Mesodermal cell (in vitro differentiated cells): ENCODE measurements at regions not wholly inside any gene's neighbourhood (a gene's known extent, or its start where the extent isn't known, plus 50 kb on each side); places are given as distances from the start of the nearest gene placed in this dataset.

Experiments used
- H3K27ac ChIP-seq: 2 replicates; pipeline ENCODE4 v1.7.0; 2013; ENCODE audit warnings: mild to moderate bottlenecking, low read depth, low read length, moderate library complexity; ENCODE audit not compliant: severe bottlenecking
- H3K36me3 ChIP-seq: 2 replicates; pipeline ENCODE4 v1.7.1; 2013; ENCODE audit warnings: mild to moderate bottlenecking, low read length, moderate library complexity; ENCODE audit not compliant: control insufficient read depth, insufficient read depth
- H3K4me1 ChIP-seq: one replicate; pipeline ENCODE4 v1.7.1; 2013; ENCODE audit warnings: mild to moderate bottlenecking, low read length; ENCODE audit not compliant: insufficient read depth, control insufficient read depth, poor library complexity, severe bottlenecking
- H3K4me3 ChIP-seq: 2 replicates; pipeline ENCODE4 v1.7.0; 2013; ENCODE audit warnings: low read length, control low read depth, mild to moderate bottlenecking; ENCODE audit not compliant: insufficient read depth, poor library complexity, severe bottlenecking; ENCODE audit errors: extremely low read depth
- H3K9me3 ChIP-seq: 2 replicates; pipeline ENCODE4 v1.7.1; 2013; ENCODE audit warnings: mild to moderate bottlenecking, low read length, moderate library complexity; ENCODE audit not compliant: control insufficient read depth
- WGBS, 2 experiments: methylation state at CpG; one replicate each; pipeline ENCODE4 v1.1.5; 2013; ENCODE audit warnings: missing lambda C conversion rate in 2 of 2; ENCODE audit not compliant: insufficient coverage in 2 of 2; 5-methylcytosine and 5-hydroxymethylcytosine counted together

DNA sequence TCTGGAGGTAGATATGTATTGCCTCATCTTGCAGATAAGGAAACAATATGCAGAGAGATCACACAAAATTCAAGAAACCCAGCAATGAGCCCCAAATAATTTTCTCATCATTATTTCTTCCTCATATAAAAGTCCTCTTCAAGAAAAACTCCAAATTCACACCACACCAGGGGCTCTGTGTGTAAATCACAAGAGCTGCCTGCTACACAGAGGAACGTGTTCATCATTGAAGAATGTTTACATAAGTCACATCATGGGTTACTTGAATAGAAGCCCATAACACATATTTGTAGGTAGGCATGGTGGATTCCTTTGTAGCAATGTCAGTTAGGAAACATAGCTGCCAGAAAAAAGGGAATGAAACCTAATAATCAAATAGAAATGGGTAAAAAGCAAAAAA is 308.1 kb upstream of the TLE4 start:
- Histone ChIP-seq H3K36me3 (no peaks in the 10 kb centered on the region), H3K9me3 (peaks cover 6% of the 10 kb centered on the region), H3K4me3 (no peak overlapping the region), H3K4me1 (peaks cover 7% of the 10 kb centered on the region), H3K27ac (no peak overlapping the region)
- 100% methylated on average over 1 of the region's 1 CpG; no CpG with 5 or more reads in 1 of the 2 experiments for WGBS, 2 experiments

DNA sequence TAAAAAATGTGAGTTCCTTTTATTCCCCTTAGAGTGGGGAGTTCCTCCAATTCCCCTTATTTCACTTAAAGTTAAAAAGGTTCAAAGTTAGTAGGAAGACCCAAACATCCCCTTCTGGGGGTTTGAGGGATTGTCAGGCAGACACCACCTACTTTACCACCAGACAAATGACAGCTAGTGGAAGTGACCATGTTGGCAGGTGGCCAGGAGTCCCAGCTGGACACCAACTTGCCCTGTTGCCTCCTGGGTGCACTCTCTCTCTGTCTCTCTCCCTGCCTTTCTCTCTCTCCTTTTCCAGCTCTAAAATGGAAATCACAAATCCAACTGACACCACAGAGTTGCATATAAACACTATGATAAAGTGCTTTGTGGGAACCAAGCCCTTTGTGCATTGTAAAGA is 307.7 kb upstream of the TLE4 start:
- no peaks in the 10 kb centered on the region for H3K36me3 ChIP-seq
- no peak overlapping the region for H3K27ac ChIP-seq
- peaks cover 6% of the 10 kb centered on the region for H3K9me3 ChIP-seq
- H3K4me3 ChIP-seq: no peak overlapping the region
- peaks cover 7% of the 10 kb centered on the region for H3K4me1 ChIP-seq

DNA sequence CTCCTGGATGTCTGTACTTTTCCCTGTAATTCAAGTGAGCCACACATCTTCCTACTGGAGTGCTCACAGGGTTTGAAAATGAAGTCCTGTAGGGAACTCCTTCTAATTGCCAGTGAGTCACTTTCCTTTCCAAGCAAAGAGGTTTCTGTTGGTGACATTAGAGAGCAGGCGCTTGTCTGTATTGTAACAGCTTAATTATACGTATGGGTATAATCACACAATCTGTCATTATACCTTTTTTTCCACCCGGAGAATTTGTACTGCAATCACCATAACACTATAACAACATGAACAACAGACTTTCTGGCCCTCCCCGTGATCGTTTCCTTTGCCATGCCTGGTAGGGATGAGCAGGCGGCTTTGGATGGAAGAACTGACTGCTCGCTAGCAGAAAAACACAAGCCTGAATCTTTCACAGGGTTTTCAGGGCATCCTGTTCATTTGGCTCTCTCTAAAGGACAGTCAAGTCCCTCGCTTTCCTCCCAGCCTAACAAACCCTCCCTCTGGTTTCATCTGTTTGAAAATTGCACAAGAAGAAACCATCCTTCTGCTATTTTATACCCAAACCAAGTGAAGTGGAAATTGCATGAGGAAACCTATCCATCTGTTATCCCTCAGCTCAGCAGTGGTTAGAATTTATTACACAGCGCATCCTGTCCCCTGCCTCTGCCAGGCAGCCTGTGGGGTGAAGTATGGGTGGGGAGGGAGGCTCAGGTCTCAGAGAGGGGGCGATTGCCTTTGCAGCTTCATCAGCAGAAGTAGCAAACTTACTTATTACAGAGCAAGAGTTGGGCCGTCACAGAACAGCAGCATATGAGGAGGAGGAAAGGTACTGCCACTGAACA is 307.0 kb upstream of the TLE4 start:
- Histone ChIP-seq H3K36me3 (no peaks in the 10 kb centered on the region), H3K4me1 (peaks cover 7% of the 10 kb centered on the region), H3K9me3 (peaks cover 6% of the 10 kb centered on the region), H3K27ac (no peak overlapping the region), H3K4me3 (no peak overlapping the region)
- WGBS, 2 experiments: 83 to 86% methylated on average over 6 to 7 of the region's 11 CpGs

DNA sequence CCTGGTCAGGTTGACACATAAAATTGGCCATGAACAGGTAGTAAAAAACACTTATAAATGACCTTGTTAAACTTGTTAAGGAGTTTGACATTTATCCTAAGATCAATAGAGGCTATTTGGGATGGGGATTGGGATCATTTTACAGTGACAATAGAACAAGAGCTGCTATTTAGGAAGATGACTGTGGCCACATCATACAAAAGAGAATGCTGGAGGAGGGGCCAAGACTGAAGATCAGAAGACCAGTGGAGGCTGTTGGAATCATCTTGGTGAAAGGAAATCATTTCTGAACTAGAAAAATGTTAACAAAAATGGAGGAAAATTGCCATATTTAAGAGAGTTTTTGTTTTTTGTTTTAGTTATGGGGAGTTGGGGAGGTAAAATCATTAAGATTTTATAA is 304.8 kb upstream of the TLE4 start:
- Histone ChIP-seq H3K36me3 (no peaks in the 10 kb centered on the region), H3K9me3 (peaks cover 6% of the 10 kb centered on the region), H3K4me3 (no peak overlapping the region), H3K4me1 (peaks cover 7% of the 10 kb centered on the region), H3K27ac (no peak overlapping the region)

DNA sequence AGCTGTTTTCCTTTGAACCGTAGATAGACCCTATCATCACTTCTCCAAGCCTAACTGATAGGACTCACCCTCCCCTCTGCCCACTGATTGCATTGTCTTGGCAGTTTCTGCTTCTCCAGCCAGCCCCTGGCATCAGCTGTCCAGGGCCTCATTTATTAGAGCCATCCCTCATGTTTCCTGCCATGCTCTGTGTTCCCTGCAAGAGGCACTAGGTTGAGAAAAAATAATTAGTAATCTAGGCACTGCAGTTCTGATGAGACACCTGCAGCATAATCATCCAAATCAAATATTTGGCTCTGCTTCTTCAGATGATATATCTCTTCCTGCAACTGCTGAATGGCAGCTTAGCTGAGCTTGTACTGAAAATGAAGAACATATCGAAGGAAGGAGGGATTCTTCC is 303.0 kb upstream of the TLE4 start:
- Histone ChIP-seq H3K4me3 (no peak overlapping the region), H3K4me1 (peaks cover 7% of the 10 kb centered on the region), H3K27ac (no peak overlapping the region), H3K9me3 (no peaks in the 10 kb centered on the region), H3K36me3 (no peaks in the 10 kb centered on the region)
- WGBS, 2 experiments: 93 to 100% methylated on average over 1 to 2 of the region's 2 CpGs

DNA sequence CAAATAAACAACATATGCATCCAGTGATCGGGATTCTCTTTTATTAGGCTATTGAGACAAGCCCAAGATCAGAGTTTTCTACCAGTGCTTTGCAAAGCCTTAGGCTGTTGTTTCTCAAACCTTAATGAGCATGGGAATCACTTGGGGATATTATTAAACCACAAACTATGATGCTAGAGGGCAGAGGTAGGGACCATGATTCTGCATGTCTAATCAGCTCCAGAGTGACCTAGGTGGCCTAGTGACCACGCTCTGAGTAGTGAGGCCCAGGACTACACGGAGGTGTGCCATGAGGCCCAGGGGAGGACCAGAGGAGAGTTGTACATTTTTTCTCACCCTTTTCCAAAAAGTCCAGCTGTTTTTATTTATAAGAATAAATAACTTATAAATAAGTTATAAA is 298.5 kb upstream of the TLE4 start:
- H3K4me1 ChIP-seq: no peaks in the 10 kb centered on the region

DNA sequence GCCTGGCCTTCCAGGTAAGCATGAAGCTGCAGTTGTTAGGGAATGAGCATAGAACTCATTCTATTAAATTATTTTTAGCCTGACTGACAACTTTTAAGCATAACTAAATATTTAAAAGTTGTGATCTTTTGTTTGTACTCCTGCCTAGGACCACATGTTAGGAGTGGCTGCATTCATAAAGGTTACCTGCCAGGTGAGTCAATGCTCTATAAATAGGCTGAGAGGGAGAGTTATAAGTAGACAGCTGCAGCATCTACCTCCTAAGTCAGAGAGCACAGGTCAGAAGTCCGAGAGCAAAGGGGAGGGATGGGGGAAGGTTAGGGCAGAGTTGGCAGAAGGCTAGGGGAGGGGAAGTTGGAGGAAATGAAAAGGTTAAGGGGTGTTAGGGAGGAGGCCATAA is 292.4 kb upstream of the TLE4 start:
- no peaks in the 10 kb centered on the region for H3K4me1 ChIP-seq
- WGBS, 2 experiments: no CpG with 5 or more reads among the region's 1 CpG
- H3K36me3 ChIP-seq: no peaks in the 10 kb centered on the region

More for the DNA sequence above, 298.5 kb upstream of the TLE4 start:
- no peak overlapping the region for H3K27ac ChIP-seq
- H3K4me3 ChIP-seq: no peak overlapping the region
- H3K9me3 ChIP-seq: no peaks in the 10 kb centered on the region
- 92 to 100% methylated on average over 1 to 2 of the region's 3 CpGs for WGBS, 2 experiments
- H3K36me3 ChIP-seq: no peaks in the 10 kb centered on the region

DNA sequence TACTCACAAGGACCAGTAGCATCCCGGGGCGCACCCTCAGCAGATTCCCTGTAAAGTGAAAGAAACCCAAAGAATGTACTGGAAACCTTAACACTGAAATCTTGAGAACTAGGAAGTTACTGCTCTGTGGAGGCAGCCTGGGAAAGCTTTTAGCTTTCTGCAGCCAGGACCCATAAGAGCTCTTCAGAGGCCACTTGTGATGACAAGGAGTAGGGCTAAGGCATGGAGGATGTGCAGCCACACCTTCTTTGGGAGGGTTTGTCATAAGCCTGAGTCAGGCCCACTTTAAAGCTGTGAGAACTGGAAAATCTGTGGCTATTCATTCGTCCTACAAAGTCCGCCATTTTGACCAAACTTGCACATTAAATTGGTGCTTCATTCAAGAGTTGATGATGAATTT is 291.1 kb upstream of the TLE4 start:
- Histone ChIP-seq H3K4me3 (no peak overlapping the region), H3K9me3 (no peaks in the 10 kb centered on the region), H3K4me1 (no peaks in the 10 kb centered on the region), H3K27ac (no peak overlapping the region), H3K36me3 (no peaks in the 10 kb centered on the region)
- 90 to 93% methylated on average over 2 to 3 of the region's 4 CpGs for WGBS, 2 experiments

More for the DNA sequence above, 292.4 kb upstream of the TLE4 start:
- H3K4me3 ChIP-seq: no peak overlapping the region
- no peaks in the 10 kb centered on the region for H3K9me3 ChIP-seq
- no peak overlapping the region for H3K27ac ChIP-seq

DNA sequence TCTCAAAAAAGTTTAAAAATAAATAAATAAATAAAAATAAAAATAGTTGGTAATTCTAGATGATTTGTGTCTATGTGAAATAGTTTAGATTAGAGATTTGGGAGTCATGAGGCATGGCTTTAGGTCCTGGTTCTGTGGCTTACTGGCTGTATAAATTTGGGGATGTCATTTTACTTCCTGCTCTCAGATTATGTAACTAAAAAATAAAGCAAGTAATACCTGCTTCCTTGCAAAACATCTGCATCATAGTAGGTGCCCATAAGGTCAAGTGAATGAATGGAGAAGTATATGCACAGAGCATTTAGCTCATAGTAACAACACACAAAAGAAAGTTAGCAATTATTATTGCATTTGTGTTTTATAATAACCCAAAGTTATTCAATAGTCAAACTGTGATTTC is 287.7 kb upstream of the TLE4 start:
- no peaks in the 10 kb centered on the region for H3K9me3 ChIP-seq
- no peak overlapping the region for H3K27ac ChIP-seq
- no peaks in the 10 kb centered on the region for H3K36me3 ChIP-seq
- no peaks in the 10 kb centered on the region for H3K4me1 ChIP-seq
- no peak overlapping the region for H3K4me3 ChIP-seq

DNA sequence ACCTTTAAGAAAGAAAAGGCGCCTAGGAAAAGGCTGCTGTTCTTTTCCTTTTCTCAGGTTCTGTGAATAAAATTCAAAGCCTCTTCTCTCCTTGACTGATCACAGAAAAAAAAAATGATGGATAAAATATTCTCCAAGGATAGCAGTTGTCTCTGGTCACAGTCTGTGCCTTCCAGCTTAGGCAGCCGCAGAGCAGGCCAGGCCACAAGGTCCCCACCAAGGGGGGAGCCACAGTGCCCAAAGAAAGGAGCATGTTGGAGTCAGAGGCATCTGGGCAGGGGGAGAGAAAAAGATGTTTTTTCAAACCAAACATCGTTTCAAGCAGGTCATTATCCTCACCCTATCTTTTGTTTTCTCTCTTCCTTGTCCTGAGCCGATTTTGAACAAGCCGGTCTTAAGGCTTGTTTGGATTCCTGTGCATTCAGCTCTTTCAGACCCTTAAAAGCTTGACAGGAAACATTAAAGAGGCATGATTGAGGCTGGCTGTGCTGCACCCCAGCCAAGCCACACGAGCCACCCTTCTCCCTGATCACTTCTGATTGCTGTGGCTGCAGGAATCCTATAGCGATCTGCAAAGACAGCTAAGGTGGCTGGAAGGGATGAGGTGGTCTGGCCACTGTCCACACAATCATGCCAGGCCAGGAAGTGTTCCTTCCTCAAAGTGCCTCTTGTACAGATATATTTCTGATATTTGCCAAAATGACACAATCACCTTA is 284.6 kb upstream of the TLE4 start:
- Histone ChIP-seq H3K4me1 (no peaks in the 10 kb centered on the region), H3K36me3 (no peaks in the 10 kb centered on the region), H3K27ac (no peak overlapping the region), H3K4me3 (no peak overlapping the region), H3K9me3 (no peaks in the 10 kb centered on the region)
- 77 to 85% methylated on average over 4 of the region's 7 CpGs for WGBS, 2 experiments

DNA sequence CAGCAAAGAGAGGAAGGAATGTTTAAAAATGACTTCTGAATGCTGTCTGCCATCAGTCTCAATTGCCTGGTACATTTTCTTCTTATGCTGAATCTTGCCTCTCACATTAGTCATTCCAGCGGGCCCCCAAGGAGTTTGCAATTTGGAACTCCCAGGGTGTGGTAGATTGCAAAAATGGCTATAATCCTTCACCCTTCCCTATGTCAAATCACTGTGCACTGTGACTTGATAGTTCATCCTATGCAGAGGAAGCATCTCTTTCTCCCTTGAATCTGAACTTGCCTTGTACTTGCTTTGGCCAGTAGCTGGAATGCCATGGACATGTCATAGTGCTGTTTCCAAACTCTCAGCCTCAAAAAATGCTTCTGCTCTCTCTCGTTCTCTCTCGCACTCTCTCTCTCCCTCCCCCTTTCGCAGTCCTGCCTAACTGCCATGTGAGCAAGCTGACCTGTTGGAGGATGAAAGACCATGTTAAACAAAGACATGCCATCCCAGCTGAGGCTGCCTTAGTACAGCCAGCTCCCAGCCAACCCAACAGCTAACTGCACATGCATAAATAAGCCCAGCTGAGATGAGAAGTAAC is 284.0 kb upstream of the TLE4 start:
- Histone ChIP-seq H3K4me1 (no peaks in the 10 kb centered on the region), H3K36me3 (no peaks in the 10 kb centered on the region), H3K9me3 (no peaks in the 10 kb centered on the region), H3K4me3 (no peak overlapping the region), H3K27ac (no peak overlapping the region)
- WGBS, 2 experiments: 44% methylated on average over 1 of the region's 4 CpGs; no CpG with 5 or more reads in 1 of the 2 experiments
